ENCODE measurements at regions not wholly inside any gene's neighbourhood (a gene's known extent, or its start where the extent isn't known, plus 50 kb on each side); places are given as distances from the start of the nearest gene placed in this dataset.

- H3K9me3 ChIP-seq (replicated peaks): no peaks in the 10 kb centered on the region
- H3K27me3 ChIP-seq: no peaks in the 10 kb centered on the region; the same call in 1 of the 2 replicates
- H3K4me1 ChIP-seq: no peaks in the 10 kb centered on the region
- no peak overlapping the region for H3K27ac ChIP-seq
- H3K36me3 ChIP-seq: no peaks in the 10 kb centered on the region
- no peak overlapping the region for H3K4me3 ChIP-seq
- DNase-seq: no peak
Measured at GRCh38 chr1:30256911-30257310, 466.5 kb downstream of the MATN1 start.

GRCh38 chr1:30255111-30255724 lies 468.2 kb downstream of the MATN1 start:
- H3K36me3 ChIP-seq: no peaks in the 10 kb centered on the region
- DNase-seq: no peak
- H3K27ac ChIP-seq: no peak overlapping the region
- no peak overlapping the region for H3K4me3 ChIP-seq
- H3K9me3 ChIP-seq (replicated peaks): no peaks in the 10 kb centered on the region
- H3K27me3 ChIP-seq: no peaks in the 10 kb centered on the region; the same call in 1 of the 2 replicates
- no peaks in the 10 kb centered on the region for H3K4me1 ChIP-seq

- Histone ChIP-seq H3K36me3 (no peaks in the 10 kb centered on the region), H3K27ac (no peak overlapping the region), H3K9me3 (replicated peaks) (no peaks in the 10 kb centered on the region), H3K4me3 (no peak overlapping the region), H3K4me1 (peaks cover 6% of the 10 kb centered on the region), H3K27me3 (no peaks in the 10 kb centered on the region)
- DNase-seq: no peak
Measured at GRCh38 chr1:30253807-30254440, 469.5 kb downstream of the MATN1 start.

GRCh38 chr1:30253361-30253760 lies 470.0 kb downstream of the MATN1 start:
- H3K27me3 ChIP-seq: no peaks in the 10 kb centered on the region
- H3K36me3 ChIP-seq: no peaks in the 10 kb centered on the region
- H3K4me1 ChIP-seq: peaks cover 6% of the 10 kb centered on the region
- H3K9me3 ChIP-seq (replicated peaks): no peaks in the 10 kb centered on the region
- no peak overlapping the region for H3K27ac ChIP-seq
- no peak overlapping the region for H3K4me3 ChIP-seq
- no peak for DNase-seq

GRCh38 chr1:30250984-30251850 lies 472.2 kb downstream of the MATN1 start:
- H3K27ac ChIP-seq: no peak overlapping the region
- no peaks in the 10 kb centered on the region for H3K27me3 ChIP-seq
- no peaks in the 10 kb centered on the region for H3K9me3 ChIP-seq (replicated peaks)
- DNase-seq: no peak
- H3K4me3 ChIP-seq: no peak overlapping the region
- peaks cover 6% of the 10 kb centered on the region for H3K4me1 ChIP-seq
- H3K36me3 ChIP-seq: no peaks in the 10 kb centered on the region

GRCh38 chr1:30250338-30250983 lies 472.9 kb downstream of the MATN1 start:
- Histone ChIP-seq H3K4me3 (no peak overlapping the region), H3K36me3 (no peaks in the 10 kb centered on the region), H3K9me3 (replicated peaks) (no peaks in the 10 kb centered on the region), H3K27ac (no peak overlapping the region), H3K4me1 (peaks cover 6% of the 10 kb centered on the region), H3K27me3 (no peaks in the 10 kb centered on the region)
- DNase-seq: no peak

GRCh38 chr1:30249446-30250337 lies 473.7 kb downstream of the MATN1 start:
- no peak overlapping the region for H3K4me3 ChIP-seq
- H3K4me1 ChIP-seq: peaks cover 6% of the 10 kb centered on the region
- no peaks in the 10 kb centered on the region for H3K27me3 ChIP-seq
- H3K36me3 ChIP-seq: no peaks in the 10 kb centered on the region
- H3K27ac ChIP-seq: no peak overlapping the region
- DNase-seq: peak; percentile 36 to 52
- H3K9me3 ChIP-seq (replicated peaks): no peaks in the 10 kb centered on the region

- Histone ChIP-seq H3K27me3 (no peaks in the 10 kb centered on the region), H3K9me3 (replicated peaks) (no peaks in the 10 kb centered on the region), H3K4me1 (peaks cover 6% of the 10 kb centered on the region), H3K4me3 (no peak overlapping the region), H3K27ac (no peak overlapping the region), H3K36me3 (no peaks in the 10 kb centered on the region)
- no peak for DNase-seq
Measured at GRCh38 chr1:30248774-30249173, 474.6 kb downstream of the MATN1 start.

GRCh38 chr1:30248373-30248772 lies 475.0 kb downstream of the MATN1 start:
- Histone ChIP-seq H3K9me3 (replicated peaks) (no peaks in the 10 kb centered on the region), H3K27ac (no peak overlapping the region), H3K27me3 (no peaks in the 10 kb centered on the region; the same call in 1 of the 2 replicates), H3K4me1 (peaks cover 6% of the 10 kb centered on the region), H3K4me3 (no peak overlapping the region), H3K36me3 (no peaks in the 10 kb centered on the region)
- no peak for DNase-seq

- DNase-seq: no peak
- Histone ChIP-seq H3K27me3 (no peaks in the 10 kb centered on the region; the same call in 1 of the 2 replicates), H3K4me3 (no peak overlapping the region), H3K36me3 (no peaks in the 10 kb centered on the region), H3K27ac (no peak overlapping the region), H3K4me1 (peaks cover 6% of the 10 kb centered on the region), H3K9me3 (replicated peaks) (no peaks in the 10 kb centered on the region)
Measured at GRCh38 chr1:30244801-30245200, 478.6 kb downstream of the MATN1 start.

GRCh38 chr1:30242722-30243457 lies 480.5 kb downstream of the MATN1 start:
- H3K36me3 ChIP-seq: no peaks in the 10 kb centered on the region
- no peak overlapping the region for H3K4me3 ChIP-seq
- no peaks in the 10 kb centered on the region; the same call in 1 of the 2 replicates for H3K27me3 ChIP-seq
- no peak for DNase-seq
- no peak overlapping the region for H3K27ac ChIP-seq
- no peaks in the 10 kb centered on the region for H3K9me3 ChIP-seq (replicated peaks)
- H3K4me1 ChIP-seq: no peaks in the 10 kb centered on the region

- Histone ChIP-seq H3K4me3 (no peak overlapping the region), H3K27me3 (no peaks in the 10 kb centered on the region; the same call in 1 of the 2 replicates), H3K36me3 (no peaks in the 10 kb centered on the region), H3K4me1 (no peaks in the 10 kb centered on the region), H3K9me3 (replicated peaks) (no peaks in the 10 kb centered on the region), H3K27ac (no peak overlapping the region)
- no peak for DNase-seq
Measured at GRCh38 chr1:30242168-30242567, 481.2 kb downstream of the MATN1 start.

- no peaks in the 10 kb centered on the region for H3K9me3 ChIP-seq (replicated peaks)
- no peak for DNase-seq
- H3K27ac ChIP-seq: no peak overlapping the region
- no peaks in the 10 kb centered on the region for H3K4me1 ChIP-seq
- no peaks in the 10 kb centered on the region for H3K36me3 ChIP-seq
- H3K4me3 ChIP-seq: no peak overlapping the region
- H3K27me3 ChIP-seq: no peaks in the 10 kb centered on the region; the same call in 1 of the 2 replicates
Measured at GRCh38 chr1:30241681-30242080, 481.7 kb downstream of the MATN1 start.
